DND-41 (cell line): ENCODE measurements at regions not wholly inside any gene's neighbourhood (a gene's known extent, or its start where the extent isn't known, plus 50 kb on each side); places are given as distances from the start of the nearest gene placed in this dataset.

Experiments
- EZH2 ChIP-seq: IDR thresholded peaks from 3 replicates; pipeline ENCODE4 v1.6.1; 2012; ENCODE audit warnings: borderline replicate concordance, low read depth, mild to moderate bottlenecking, moderate library complexity, low read length, inconsistent platforms; ENCODE audit not compliant: severe bottlenecking
- TF ChIP-seq, protein P1 (sequence below): IDR thresholded peaks from 2 replicates; pipeline ENCODE4 v1.5.1; 2012; ENCODE audit warnings: borderline replicate concordance, low read length, moderate library complexity, mild to moderate bottlenecking; ENCODE audit not compliant: poor library complexity, severe bottlenecking; ENCODE audit errors: extremely low read depth

DNA sequence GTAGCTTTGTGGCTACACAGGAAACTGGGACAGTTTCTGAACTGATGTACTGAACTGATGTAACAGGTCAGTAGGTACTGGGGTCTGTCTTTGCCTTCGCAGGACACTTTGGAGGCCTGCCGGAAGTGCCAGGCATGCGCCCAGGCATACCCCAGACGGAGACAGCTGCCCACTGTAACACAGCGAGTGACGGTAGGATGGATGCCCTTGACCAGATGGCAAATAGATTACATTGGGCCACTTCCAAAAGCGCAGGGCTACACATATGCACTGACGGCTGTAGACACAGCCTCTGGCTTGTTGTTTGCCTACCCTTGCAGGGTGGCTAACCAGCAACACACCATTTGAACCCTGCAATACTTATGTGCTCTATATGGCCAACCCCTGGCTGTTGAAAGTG is 94.1 kb upstream of the TMPO start:
- TF ChIP-seq EZH2, result no peak
- TF ChIP-seq, protein P1, sequence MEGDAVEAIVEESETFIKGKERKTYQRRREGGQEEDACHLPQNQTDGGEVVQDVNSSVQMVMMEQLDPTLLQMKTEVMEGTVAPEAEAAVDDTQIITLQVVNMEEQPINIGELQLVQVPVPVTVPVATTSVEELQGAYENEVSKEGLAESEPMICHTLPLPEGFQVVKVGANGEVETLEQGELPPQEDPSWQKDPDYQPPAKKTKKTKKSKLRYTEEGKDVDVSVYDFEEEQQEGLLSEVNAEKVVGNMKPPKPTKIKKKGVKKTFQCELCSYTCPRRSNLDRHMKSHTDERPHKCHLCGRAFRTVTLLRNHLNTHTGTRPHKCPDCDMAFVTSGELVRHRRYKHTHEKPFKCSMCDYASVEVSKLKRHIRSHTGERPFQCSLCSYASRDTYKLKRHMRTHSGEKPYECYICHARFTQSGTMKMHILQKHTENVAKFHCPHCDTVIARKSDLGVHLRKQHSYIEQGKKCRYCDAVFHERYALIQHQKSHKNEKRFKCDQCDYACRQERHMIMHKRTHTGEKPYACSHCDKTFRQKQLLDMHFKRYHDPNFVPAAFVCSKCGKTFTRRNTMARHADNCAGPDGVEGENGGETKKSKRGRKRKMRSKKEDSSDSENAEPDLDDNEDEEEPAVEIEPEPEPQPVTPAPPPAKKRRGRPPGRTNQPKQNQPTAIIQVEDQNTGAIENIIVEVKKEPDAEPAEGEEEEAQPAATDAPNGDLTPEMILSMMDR, result no peak
